H1 (cell line): ENCODE measurements at regions not wholly inside any gene's neighbourhood (a gene's known extent, or its start where the extent isn't known, plus 50 kb on each side); places are given as distances from the start of the nearest gene placed in this dataset.

Source experiments
- CTCF ChIA-PET: fragments of 300-600 bp; sonication (Branson Sonifier 250); formaldehyde crosslinking; loops from one replicate; lab custom pipeline; 2021; ENCODE audit not compliant: partially characterized antibody; lab: Charles Lee
- POLR2A ChIA-PET: fragments of 300-600 bp; sonication (Branson Sonifier 250); formaldehyde crosslinking; loops from one replicate; lab custom pipeline; 2021; ENCODE audit warnings: inconsistent platforms; ENCODE audit not compliant: partially characterized antibody; lab: Charles Lee
- DNase-seq, 2 experiments: peaks; one replicate each; pipeline versions ENCODE4 v3.0.0 to v3.0.0-alpha.2; 2010 to 2022; ENCODE audit warnings: low spot score in 2 of 2, low read depth in 1 of 2, mixed read lengths in 1 of 2
- FAIRE-seq: peaks from 2 replicates; lab custom pipeline; 2011; peaks lifted over from hg19 to GRCh38; lab: Jason Lieb, UNC
- H2AFZ ChIP-seq: 2 replicates; pipeline ENCODE4 v1.8.1; 2012; ENCODE audit warnings: low read length, inconsistent platforms
- H2AK5ac ChIP-seq: 2 replicates; pipeline ENCODE4 v1.6.1; 2013; ENCODE audit warnings: low read depth, low read length
- H2BK120ac ChIP-seq: replicated peaks from 2 replicates; pipeline ENCODE3; 2013; ENCODE audit warnings: low read depth, low read length, inconsistent platforms
- H2BK12ac ChIP-seq: 2 replicates; pipeline ENCODE4 v1.6.1; 2013; ENCODE audit warnings: low read depth, low read length
- H2BK15ac ChIP-seq: 2 replicates; pipeline ENCODE4 v1.6.1; 2013; ENCODE audit warnings: low read length
- H2BK20ac ChIP-seq: 2 replicates; pipeline ENCODE4 v1.6.1; 2013; ENCODE audit warnings: low read length
- H2BK5ac ChIP-seq: 2 replicates; pipeline ENCODE4 v1.6.1; 2013; ENCODE audit warnings: low read depth, low read length
- H3K14ac ChIP-seq: 2 replicates; pipeline ENCODE4 v1.6.1; 2013; ENCODE audit warnings: inconsistent platforms; ENCODE audit not compliant: insufficient read length
- H3K18ac ChIP-seq: 2 replicates; pipeline ENCODE4 v1.6.1; 2013; ENCODE audit warnings: low read length; ENCODE audit errors: extremely low read depth
- H3K23ac ChIP-seq: 2 replicates; pipeline ENCODE4 v1.6.1; 2013; ENCODE audit warnings: inconsistent platforms; ENCODE audit not compliant: insufficient read length
- H3K23me2 ChIP-seq: 2 replicates; pipeline ENCODE4 v1.6.1; 2013; ENCODE audit warnings: low read depth, low read length
- H3K27ac ChIP-seq: 2 replicates; pipeline ENCODE4 v1.6.1; 2011; ENCODE audit warnings: low read depth, low read length, inconsistent platforms
- H3K27me3 ChIP-seq, 4 experiments: replicated peaks in 1 of 4; 1 replicate in 1 of 4; 2 replicates in 3 of 4; pipeline versions ENCODE4 v1.6.1 to v1.8.1; 2011 to 2013; ENCODE audit warnings: low read length in 3 of 4, mild to moderate bottlenecking in 3 of 4, inconsistent platforms in 2 of 4, mixed read lengths in 2 of 4, moderate library complexity in 1 of 4; ENCODE audit not compliant: control insufficient read depth in 3 of 4, insufficient read depth in 3 of 4; ENCODE audit errors: extremely low read depth in 1 of 4
- H3K36me3 ChIP-seq, 4 experiments: 2 replicates each; pipeline versions ENCODE4 v1.6.1 to v1.8.1; 2011 to 2013; ENCODE audit warnings: mild to moderate bottlenecking in 4 of 4, low read length in 3 of 4, moderate library complexity in 2 of 4, control low read depth in 1 of 4, inconsistent platforms in 1 of 4; ENCODE audit not compliant: insufficient read depth in 4 of 4, control insufficient read depth in 2 of 4
- H3K4ac ChIP-seq: replicated peaks from 2 replicates; pipeline ENCODE3; 2013; ENCODE audit warnings: low read length, low read depth, mixed read lengths, inconsistent platforms; ENCODE audit not compliant: insufficient read length
- H3K4me1 ChIP-seq, 4 experiments: replicated peaks in 1 of 4; 1 replicate in 1 of 4; 2 replicates in 3 of 4; pipeline versions ENCODE4 v1.6.1 to v1.8.1; 2011 to 2013; ENCODE audit warnings: low read length in 3 of 4, inconsistent platforms in 2 of 4, mixed read lengths in 1 of 4; ENCODE audit not compliant: insufficient read depth in 4 of 4, control insufficient read depth in 3 of 4
- H3K4me2 ChIP-seq, 2 experiments: 2 replicates each; pipeline versions ENCODE4 v1.6.1 to v1.8.1; 2011 to 2013; ENCODE audit warnings: low read depth in 2 of 2, low read length in 2 of 2, control low read depth in 1 of 2, inconsistent platforms in 1 of 2, mild to moderate bottlenecking in 1 of 2; ENCODE audit not compliant: insufficient read depth in 1 of 2
- H3K4me3 ChIP-seq, 4 experiments: fragments of 200-600, 300-600 bp in 1 of 4; sonication (generic), shearing (Covaris generic), sonication (Bioruptor Twin) in 1 of 4; 2 replicates each; pipeline versions ENCODE4 v1.5.1 to v1.8.1; 2011 to 2016; ENCODE audit warnings: low read length in 4 of 4, low read depth in 3 of 4, control low read depth in 2 of 4, inconsistent platforms in 2 of 4, mild to moderate bottlenecking in 2 of 4, mixed read lengths in 1 of 4, moderate library complexity in 1 of 4; ENCODE audit not compliant: insufficient read depth in 2 of 4; ENCODE audit errors: extremely low read depth in 1 of 4
- H3K56ac ChIP-seq: replicated peaks from 2 replicates; pipeline ENCODE3; 2013; ENCODE audit warnings: low read depth, mild to moderate bottlenecking, mixed read lengths, low read length, inconsistent platforms; ENCODE audit not compliant: insufficient read length
- H3K79me1 ChIP-seq: 2 replicates; pipeline ENCODE4 v1.6.1; 2013; ENCODE audit warnings: low read depth, low read length, control low read depth
- H3K79me2 ChIP-seq, 2 experiments: 2 replicates each; pipeline versions ENCODE4 v1.6.1 to v1.8.1; 2012 to 2013; ENCODE audit warnings: low read length in 2 of 2, mild to moderate bottlenecking in 2 of 2, inconsistent platforms in 1 of 2; ENCODE audit not compliant: insufficient read depth in 2 of 2, control insufficient read depth in 1 of 2
- H3K9ac ChIP-seq, 4 experiments: replicated peaks in 1 of 4; 1 replicate in 1 of 4; 2 replicates in 3 of 4; pipeline versions ENCODE4 v1.6.1 to v1.8.1; 2011 to 2013; ENCODE audit warnings: low read depth in 3 of 4, low read length in 3 of 4, control low read depth in 2 of 4, mild to moderate bottlenecking in 2 of 4, moderate library complexity in 2 of 4, inconsistent platforms in 1 of 4; ENCODE audit errors: extremely low read depth in 1 of 4
- H3K9me3 ChIP-seq, 2 experiments: 2 replicates each; pipeline versions ENCODE4 v1.6.1 to v1.8.1; 2012 to 2013; ENCODE audit warnings: mild to moderate bottlenecking in 2 of 2, moderate library complexity in 2 of 2, control low read depth in 1 of 2, inconsistent platforms in 1 of 2, low read depth in 1 of 2, low read length in 1 of 2, mixed read lengths in 1 of 2; ENCODE audit not compliant: insufficient read depth in 2 of 2
- H4K20me1 ChIP-seq, 2 experiments: replicated peaks in 1 of 2; 2 replicates each; pipeline versions ENCODE3 to v1.8.1; 2011 to 2013; ENCODE audit warnings: inconsistent platforms in 2 of 2, low read length in 2 of 2, mild to moderate bottlenecking in 1 of 2; ENCODE audit not compliant: insufficient read depth in 2 of 2, control insufficient read depth in 1 of 2
- H4K5ac ChIP-seq: 2 replicates; pipeline ENCODE4 v1.6.1; 2013; ENCODE audit warnings: low read length, low read depth, mixed read lengths, inconsistent platforms; ENCODE audit not compliant: insufficient read length
- H4K8ac ChIP-seq: 2 replicates; pipeline ENCODE4 v1.8.0; 2013; ENCODE audit warnings: mild to moderate bottlenecking, moderate library complexity, low read length, inconsistent platforms; ENCODE audit not compliant: insufficient read depth; ENCODE audit errors: extremely low read depth
- H4K91ac ChIP-seq: replicated peaks from 2 replicates; pipeline ENCODE3; 2013; ENCODE audit warnings: low read length, mixed read lengths, inconsistent platforms; ENCODE audit not compliant: insufficient read length
- JUN ChIP-seq: IDR thresholded peaks from 2 replicates; pipeline ENCODE4 v1.6.1; 2011; ENCODE audit warnings: low read depth, mild to moderate bottlenecking, improper control_type of control experiment, low read length
- RAD21 ChIP-seq, 2 experiments: IDR thresholded peaks in 1 of 2; conservative IDR thresholded peaks in 1 of 2; 2 replicates each; pipeline ENCODE4 v1.6.1; 2011; ENCODE audit warnings: low read depth in 2 of 2, low read length in 2 of 2, improper control_type of control experiment in 1 of 2, inconsistent platforms in 1 of 2, mild to moderate bottlenecking in 1 of 2, moderate library complexity in 1 of 2
- WGBS, 2 experiments: shearing (Covaris generic) in 1 of 2; methylation state at CpG; one replicate each; pipeline versions ENCODE4 v1.1.6 to v1.1.7; 2013 to 2015; ENCODE audit warnings: low lambda C conversion rate in 2 of 2, mixed read lengths in 2 of 2, inconsistent platforms in 1 of 2, low coverage in 1 of 2, missing lambda C conversion rate in 1 of 2; ENCODE audit not compliant: insufficient replicate concordance in 2 of 2, insufficient coverage in 1 of 2, insufficient read length in 1 of 2; ENCODE audit errors: extremely low coverage in 1 of 2, missing lambda C conversion rate in 1 of 2; 5-methylcytosine and 5-hydroxymethylcytosine counted together

GRCh38 chr1:209342441-209343175, 240.9 kb upstream of the CAMK1G start:
- H3K79me2 ChIP-seq, result no peaks in the 10 kb centered on the region
- H2AFZ ChIP-seq, result no peak overlapping the region
- no peak overlapping the region for H2AK5ac ChIP-seq
- DNase-seq (no peak), FAIRE-seq (no peak)
- no peaks in the 10 kb centered on the region for H3K79me1 ChIP-seq
- H3K23ac ChIP-seq, result no peak overlapping the region
- no peak overlapping the region for H4K5ac ChIP-seq
- H3K27me3 ChIP-seq, result no peaks in the 10 kb centered on the region
- WGBS, 2 experiments, result 92% methylated on average over 9 of the region's 9 CpGs; no CpG with 5 or more reads in 1 of the 2 experiments
- no peak overlapping the region for H2BK120ac ChIP-seq
- H3K14ac ChIP-seq, result no peak overlapping the region
- no peaks in the 10 kb centered on the region for H3K9me3 ChIP-seq
- H3K36me3 ChIP-seq, result no peaks in the 10 kb centered on the region
- H3K56ac ChIP-seq, result no peak overlapping the region
- no peaks in the 10 kb centered on the region for H3K23me2 ChIP-seq
- ChIA-PET POLR2A (no interaction called here), CTCF (interaction anchor here (1.2 to 9.9 kb wide), 4 partner anchors 8 to 170 kb away, joined by 4 to 79 read pairs (median 10); no protein-coding TSS in a partner anchor)
- no peaks in the 10 kb centered on the region for H4K20me1 ChIP-seq
- no peak overlapping the region for H2BK20ac ChIP-seq
- no peak overlapping the region for H3K18ac ChIP-seq
- no peak overlapping the region for H4K91ac ChIP-seq
- H2BK5ac ChIP-seq, result no peak overlapping the region
- no peak overlapping the region for H3K4ac ChIP-seq
- H3K4me2 ChIP-seq, result no peak overlapping the region
- no peak overlapping the region for H2BK15ac ChIP-seq
- no peak overlapping the region for H3K27ac ChIP-seq
- no peak overlapping the region for H2BK12ac ChIP-seq
- no peaks in the 10 kb centered on the region; a peak in 1 of 7 replicates for H3K4me1 ChIP-seq
- no peak overlapping the region for H3K4me3 ChIP-seq
- no peak overlapping the region for H3K9ac ChIP-seq
- TF ChIP-seq JUN, result no peak
- TF ChIP-seq RAD21 (IDR thresholded peaks at IDR 0.05 in 1 of 2, conservative IDR thresholded peaks at IDR 0.05 in 1 of 2; ENCODE audit: low read depth in 2 of 2, low read length in 2 of 2), result no peak
- no peak overlapping the region for H4K8ac ChIP-seq
